ENCODE measurements at regions not wholly inside any gene's neighbourhood (a gene's known extent, or its start where the extent isn't known, plus 50 kb on each side); places are given as distances from the start of the nearest gene placed in this dataset.

DNA sequence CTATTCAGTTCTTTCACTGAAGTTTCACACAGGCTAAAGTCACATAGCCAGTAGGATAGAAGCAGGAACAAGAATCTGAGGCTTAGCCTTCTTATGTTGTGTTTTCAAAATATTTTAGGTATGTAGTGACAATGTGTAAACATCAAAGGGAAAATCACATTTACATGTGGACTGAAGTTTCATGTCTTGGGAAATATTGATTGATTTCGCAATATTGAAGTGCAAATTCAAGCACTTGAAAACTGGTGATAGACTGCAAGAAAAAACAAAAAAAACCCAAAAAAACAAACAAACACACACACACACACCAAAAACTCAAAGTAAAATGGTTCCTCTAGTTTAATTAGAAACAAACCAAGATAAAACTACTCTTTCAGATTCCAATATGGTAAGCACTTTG lies 773.3 kb downstream of the PDCD6IP start:
- H3K9me3 ChIP-seq = no peaks in the 10 kb centered on the region
- no peaks in the 10 kb centered on the region for H3K27me3 ChIP-seq
- intact Hi-C loops (cut with DNase I) = no loop called here
- H3K36me3 ChIP-seq = no peaks in the 10 kb centered on the region
- H3K4me3 ChIP-seq = no peak overlapping the region
- TF ChIP-seq, protein P1, sequence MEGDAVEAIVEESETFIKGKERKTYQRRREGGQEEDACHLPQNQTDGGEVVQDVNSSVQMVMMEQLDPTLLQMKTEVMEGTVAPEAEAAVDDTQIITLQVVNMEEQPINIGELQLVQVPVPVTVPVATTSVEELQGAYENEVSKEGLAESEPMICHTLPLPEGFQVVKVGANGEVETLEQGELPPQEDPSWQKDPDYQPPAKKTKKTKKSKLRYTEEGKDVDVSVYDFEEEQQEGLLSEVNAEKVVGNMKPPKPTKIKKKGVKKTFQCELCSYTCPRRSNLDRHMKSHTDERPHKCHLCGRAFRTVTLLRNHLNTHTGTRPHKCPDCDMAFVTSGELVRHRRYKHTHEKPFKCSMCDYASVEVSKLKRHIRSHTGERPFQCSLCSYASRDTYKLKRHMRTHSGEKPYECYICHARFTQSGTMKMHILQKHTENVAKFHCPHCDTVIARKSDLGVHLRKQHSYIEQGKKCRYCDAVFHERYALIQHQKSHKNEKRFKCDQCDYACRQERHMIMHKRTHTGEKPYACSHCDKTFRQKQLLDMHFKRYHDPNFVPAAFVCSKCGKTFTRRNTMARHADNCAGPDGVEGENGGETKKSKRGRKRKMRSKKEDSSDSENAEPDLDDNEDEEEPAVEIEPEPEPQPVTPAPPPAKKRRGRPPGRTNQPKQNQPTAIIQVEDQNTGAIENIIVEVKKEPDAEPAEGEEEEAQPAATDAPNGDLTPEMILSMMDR (IDR thresholded peaks at IDR 0.05) = no peak
- H3K4me1 ChIP-seq = peaks cover 0 to 4% of the 10 kb centered on the region in 2 donors
- DNase-seq (ENCODE audit: low spot score in 2 of 2) = no peak
- no peak overlapping the region for H3K27ac ChIP-seq

DNA sequence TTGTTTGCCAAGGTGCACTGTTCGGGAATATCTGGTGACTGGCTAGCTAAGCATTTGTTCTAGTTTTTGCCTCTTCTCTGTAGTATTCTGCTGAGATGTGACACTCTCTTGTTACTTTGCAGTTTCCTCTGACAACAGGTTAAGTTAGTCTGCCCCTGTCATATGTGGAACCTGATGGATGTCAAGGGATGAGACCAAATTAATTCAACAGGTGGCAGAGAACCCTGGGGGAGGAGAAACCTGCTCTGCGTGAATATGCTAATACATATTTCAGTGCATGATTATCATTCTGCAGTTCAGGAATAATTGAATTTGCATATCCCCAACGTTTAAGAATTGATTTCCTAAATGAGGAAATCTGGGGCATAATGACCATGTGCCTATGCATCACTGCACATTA lies 777.3 kb downstream of the PDCD6IP start:
- DNase-seq (ENCODE audit: low spot score in 2 of 2) = no peak
- intact Hi-C loops (cut with DNase I) = no loop called here
- Histone ChIP-seq H3K4me1 (peaks cover 0 to 4% of the 10 kb centered on the region in 2 donors), H3K27me3 (no peaks in the 10 kb centered on the region), H3K36me3 (no peaks in the 10 kb centered on the region), H3K27ac (no peak overlapping the region), H3K4me3 (no peak overlapping the region), H3K9me3 (no peaks in the 10 kb centered on the region)
- TF ChIP-seq, protein P1 (IDR thresholded peaks at IDR 0.05) = no peak

DNA sequence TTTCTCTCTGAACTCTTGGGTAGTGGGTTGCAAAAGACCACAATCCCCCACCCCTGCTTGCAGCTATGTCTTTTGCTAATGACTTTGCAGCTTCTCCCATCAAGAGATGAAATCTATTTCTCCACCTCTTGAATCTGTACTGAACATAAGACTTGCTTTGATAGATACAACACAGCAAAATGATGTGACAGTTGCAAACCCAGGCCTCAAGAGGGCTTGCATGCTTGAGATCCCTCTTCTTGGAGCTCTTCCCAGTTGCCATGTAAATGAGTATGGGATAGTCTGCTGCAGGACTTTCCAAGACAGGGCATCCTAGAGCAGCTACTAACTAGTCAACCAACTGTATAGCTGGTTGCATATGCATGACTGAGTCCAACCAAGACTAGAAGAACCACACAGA lies 783.6 kb downstream of the PDCD6IP start:
- Histone ChIP-seq H3K27ac (no peak overlapping the region), H3K27me3 (no peaks in the 10 kb centered on the region), H3K4me3 (no peak overlapping the region), H3K9me3 (no peaks in the 10 kb centered on the region), H3K4me1 (peaks cover 0 to 9% of the 10 kb centered on the region in 2 donors), H3K36me3 (no peaks in the 10 kb centered on the region)
- TF ChIP-seq, protein P1 (IDR thresholded peaks at IDR 0.05) = no peak
- no peak for DNase-seq (ENCODE audit: low spot score in 2 of 2)
- intact Hi-C loops (cut with DNase I) = no loop called here

DNA sequence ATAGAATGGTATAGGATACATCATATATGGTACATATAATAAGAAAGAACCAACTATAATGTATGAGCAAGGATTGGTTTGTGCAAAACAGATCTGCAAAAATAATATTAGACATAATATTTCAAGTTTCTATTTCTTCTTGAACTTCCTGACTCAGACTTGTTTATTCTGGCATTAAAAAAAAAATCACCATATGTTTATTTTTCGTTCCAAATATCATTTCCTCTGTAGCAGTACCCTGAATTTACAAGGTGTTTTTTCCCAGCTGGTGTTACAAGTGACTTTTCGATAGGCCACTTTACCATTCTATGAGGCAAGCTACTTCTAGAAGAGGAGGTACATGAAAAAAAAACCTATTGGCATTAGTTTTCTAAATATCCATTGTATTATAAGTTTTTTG lies 785.0 kb downstream of the PDCD6IP start:
- Histone ChIP-seq H3K27me3 (no peaks in the 10 kb centered on the region), H3K9me3 (peaks cover 0 to 3% of the 10 kb centered on the region in 2 donors), H3K36me3 (no peaks in the 10 kb centered on the region), H3K27ac (no peak overlapping the region), H3K4me1 (peaks cover 0 to 9% of the 10 kb centered on the region in 2 donors), H3K4me3 (no peak overlapping the region)
- intact Hi-C loops (cut with DNase I) = no loop called here
- no peak for DNase-seq (ENCODE audit: low spot score in 2 of 2)
- TF ChIP-seq, protein P1 (IDR thresholded peaks at IDR 0.05) = no peak

DNA sequence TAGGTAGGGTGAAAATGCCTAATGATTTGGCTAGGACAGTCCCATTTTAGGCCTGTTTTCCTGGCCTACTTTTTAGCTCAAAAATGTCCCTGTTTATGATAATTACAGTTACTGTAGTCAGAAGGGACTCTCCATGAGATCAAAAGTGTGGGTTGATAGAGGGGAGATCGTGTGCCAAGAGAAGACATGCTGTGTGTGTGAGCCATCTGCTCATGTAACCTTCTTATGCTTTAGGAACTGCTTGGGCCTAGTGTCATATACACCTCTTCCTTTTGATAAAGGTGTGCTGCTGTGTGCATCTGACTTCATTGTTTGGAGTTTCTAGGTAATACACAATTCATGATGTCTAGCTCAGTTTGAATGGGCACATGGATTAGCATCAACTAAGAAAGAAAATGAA lies 786.5 kb downstream of the PDCD6IP start:
- Histone ChIP-seq H3K27ac (no peak overlapping the region), H3K4me1 (peaks cover 0 to 9% of the 10 kb centered on the region in 2 donors), H3K9me3 (peaks cover 0 to 8% of the 10 kb centered on the region in 2 donors), H3K36me3 (no peaks in the 10 kb centered on the region), H3K27me3 (no peaks in the 10 kb centered on the region), H3K4me3 (no peak overlapping the region)
- TF ChIP-seq, protein P1 (IDR thresholded peaks at IDR 0.05) = no peak
- intact Hi-C loops (cut with DNase I) = no loop called here
- no peak for DNase-seq (ENCODE audit: low spot score in 2 of 2)

DNA sequence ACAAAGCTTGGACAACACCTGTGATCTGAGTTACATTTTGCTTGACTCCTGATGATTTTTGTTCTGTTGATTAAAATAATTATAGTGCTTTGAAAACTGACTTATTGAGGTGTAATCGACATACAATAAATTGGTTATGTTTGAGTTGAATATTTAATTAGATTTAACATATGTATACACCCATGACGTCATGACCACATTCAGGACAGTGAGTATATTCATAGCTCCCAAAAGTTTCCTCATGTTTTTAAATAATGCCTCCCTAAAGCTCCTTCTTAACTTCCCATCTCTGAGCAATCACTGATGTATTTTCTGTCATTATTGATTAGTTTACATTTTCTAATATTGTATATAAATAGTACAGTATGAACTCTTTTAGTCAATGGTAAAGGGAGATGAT lies 801.2 kb downstream of the PDCD6IP start:
- Histone ChIP-seq H3K9me3 (no peaks in the 10 kb centered on the region), H3K27me3 (no peaks in the 10 kb centered on the region), H3K4me1 (no peaks in the 10 kb centered on the region), H3K36me3 (no peaks in the 10 kb centered on the region), H3K4me3 (no peak overlapping the region), H3K27ac (no peak overlapping the region)
- DNase-seq (ENCODE audit: low spot score in 2 of 2) = no peak
- intact Hi-C loops (cut with DNase I) = no loop called here
- TF ChIP-seq, protein P1 (IDR thresholded peaks at IDR 0.05) = no peak

All from ascending aorta (tissue), 2 donors.